OCI-M2 (cell line): ENCODE measurements at regions not wholly inside any gene's neighbourhood (a gene's known extent, or its start where the extent isn't known, plus 50 kb on each side); places are given as distances from the start of the nearest gene placed in this dataset.
"Not testable (repeated sequence)": the region's sequence is repeated elsewhere in the genome, so short reads cannot be mapped to it uniquely, and the experiment has no call there.

Experiments
- DNase-seq: peaks from one replicate; lab custom pipeline; 2025; ENCODE audit not compliant: unreplicated experiment; lab: John Stamatoyannopoulos, UW

DNA sequence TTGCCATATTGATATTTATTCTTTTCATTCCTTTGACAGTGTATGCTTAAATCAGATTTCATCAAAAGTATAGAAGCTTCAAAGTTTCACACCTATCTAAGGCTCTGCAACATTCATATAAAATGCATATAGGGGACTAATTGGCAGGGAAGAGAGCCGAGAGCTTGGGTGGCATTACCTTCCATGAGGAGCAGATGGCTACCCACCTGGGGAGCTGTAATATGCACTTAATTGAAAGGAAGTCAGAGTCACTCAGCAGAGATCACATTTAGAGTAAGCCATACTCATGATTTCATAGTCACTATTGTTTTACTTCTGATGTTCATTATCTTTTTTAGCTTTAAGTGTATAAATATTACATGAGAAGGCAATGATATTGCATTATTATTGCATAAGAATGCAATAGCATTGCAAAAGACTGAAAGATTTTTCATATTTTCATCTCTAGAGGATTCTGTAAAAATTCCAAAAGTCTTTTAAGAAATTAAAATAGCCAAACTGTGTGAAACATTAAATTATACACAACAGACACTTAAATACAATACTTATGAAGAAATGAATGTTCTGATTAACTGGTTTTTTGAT, 1305.2 kb downstream of the EPHA7 start:
- DNase-seq, result no peak

DNA sequence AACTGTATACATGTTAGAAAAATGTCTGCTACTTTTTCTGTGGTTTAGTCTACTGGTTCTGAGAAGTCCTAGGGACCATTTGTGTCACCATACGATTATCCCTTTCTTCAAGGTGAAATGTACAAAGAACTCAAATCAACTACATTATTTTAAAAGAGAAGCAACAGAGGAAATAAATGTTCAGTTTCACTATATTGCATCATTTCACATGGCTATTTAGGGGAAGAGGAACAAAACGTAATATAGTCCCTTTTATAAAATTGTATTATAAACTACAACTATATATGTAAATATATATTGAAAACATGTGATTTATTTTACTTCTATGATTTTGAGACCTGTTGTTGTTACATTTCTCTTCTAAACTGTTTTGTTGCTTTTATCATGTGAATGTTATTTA, 1308.0 kb downstream of the EPHA7 start:
- DNase-seq, result no peak

- DNase-seq, result no peak
These were observed 1309.0 kb downstream of the EPHA7 start for GRCh38 chr6:92110403-92110802.

GRCh38 chr6:92109956-92110355, 1309.4 kb downstream of the EPHA7 start:
- no peak for DNase-seq

- DNase-seq, result no peak
These were observed 1310.1 kb downstream of the EPHA7 start for GRCh38 chr6:92109256-92109655.

GRCh38 chr6:92086750-92087149, 1332.6 kb downstream of the EPHA7 start:
- no peak for DNase-seq

DNA sequence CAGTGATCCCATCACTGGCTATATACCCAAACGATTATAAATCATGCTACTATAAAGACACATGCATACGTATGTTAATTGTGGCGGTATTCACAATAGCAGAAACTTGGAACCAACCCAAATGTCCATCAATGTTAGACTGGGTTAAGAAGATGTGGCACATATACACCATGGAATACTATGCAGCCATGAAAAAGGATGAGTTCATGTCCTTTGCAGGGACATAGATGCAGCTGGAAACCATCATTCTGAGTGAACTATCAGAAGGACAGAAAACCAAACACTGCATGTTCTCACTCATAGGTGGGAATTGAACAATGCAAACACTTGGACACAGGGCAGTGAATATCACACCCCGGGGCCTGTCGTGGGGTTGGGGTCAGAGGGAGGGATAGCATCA, 1335.4 kb downstream of the EPHA7 start:
- not testable (repeated sequence) for DNase-seq

DNA sequence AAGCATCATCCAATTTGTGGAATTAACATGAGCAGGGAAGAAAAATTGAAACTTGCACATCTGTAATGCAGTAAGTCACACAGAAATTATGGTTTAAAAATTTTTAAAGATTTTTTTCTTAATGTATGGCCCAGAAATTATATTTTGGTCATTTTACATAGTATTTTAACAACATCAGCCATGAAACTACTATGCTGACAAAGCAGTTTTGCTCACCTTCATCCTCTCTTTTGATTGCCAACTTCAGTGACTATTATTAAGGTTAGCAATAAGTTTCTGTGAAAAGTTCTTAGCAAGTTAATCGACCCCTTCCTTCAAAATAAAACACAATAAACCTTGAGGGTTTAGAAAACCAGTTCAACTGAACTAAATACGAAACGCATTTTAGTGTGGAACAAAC, 1347.0 kb downstream of the EPHA7 start:
- DNase-seq, result no peak

GRCh38 chr6:92069781-92070180, 1349.6 kb downstream of the EPHA7 start:
- DNase-seq, result no peak

- DNase-seq, result no peak
These were observed 1366.8 kb downstream of the EPHA7 start for GRCh38 chr6:92052513-92052912.

DNA sequence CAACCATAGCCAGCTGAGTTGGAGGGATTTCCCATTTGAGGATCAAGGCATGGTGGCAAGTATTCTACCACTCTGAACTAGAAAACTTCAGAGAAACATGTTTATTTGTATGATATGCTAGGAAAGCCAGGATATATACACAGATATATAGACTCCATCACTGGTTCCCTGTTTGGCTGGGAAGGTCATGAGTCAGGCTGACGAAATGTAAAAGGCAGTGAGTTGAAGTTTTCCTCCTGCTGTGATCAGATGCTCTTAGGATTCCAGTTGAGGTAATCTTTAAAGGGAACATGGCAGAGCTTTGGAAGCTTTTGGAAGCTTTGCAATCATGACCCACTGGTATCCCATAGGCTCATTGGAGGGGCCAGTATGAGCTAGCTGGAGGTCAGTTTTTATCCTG, 1369.1 kb downstream of the EPHA7 start:
- no peak for DNase-seq

- no peak for DNase-seq
These were observed 1371.5 kb downstream of the EPHA7 start for GRCh38 chr6:92047860-92048259.

- DNase-seq, result no peak
These were observed 1372.1 kb downstream of the EPHA7 start for GRCh38 chr6:92047152-92047850.

DNA sequence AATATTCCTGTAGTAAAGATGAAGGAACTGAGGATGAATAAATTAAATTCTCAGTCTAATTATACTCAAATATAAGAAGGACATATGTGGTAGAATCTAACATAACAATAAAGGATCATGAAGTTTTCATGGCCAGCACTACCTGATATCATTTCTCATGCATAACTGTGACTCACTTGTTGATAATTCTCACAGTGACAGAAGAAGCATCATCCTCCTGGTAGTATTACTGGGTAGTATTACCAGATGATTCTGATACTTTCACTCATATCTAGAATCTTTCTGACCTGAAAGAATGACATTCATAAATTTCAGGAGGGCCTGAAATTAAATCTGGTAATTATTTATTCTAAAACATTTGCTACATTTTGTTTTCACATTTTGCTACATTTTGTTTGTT, 1375.0 kb downstream of the EPHA7 start:
- no peak for DNase-seq

GRCh38 chr6:92043777-92044176, 1375.6 kb downstream of the EPHA7 start:
- no peak for DNase-seq

GRCh38 chr6:92026878-92027277, 1392.5 kb downstream of the EPHA7 start:
- DNase-seq, result no peak

- no peak for DNase-seq
These were observed 1394.5 kb downstream of the EPHA7 start for GRCh38 chr6:92024881-92025280.

DNA sequence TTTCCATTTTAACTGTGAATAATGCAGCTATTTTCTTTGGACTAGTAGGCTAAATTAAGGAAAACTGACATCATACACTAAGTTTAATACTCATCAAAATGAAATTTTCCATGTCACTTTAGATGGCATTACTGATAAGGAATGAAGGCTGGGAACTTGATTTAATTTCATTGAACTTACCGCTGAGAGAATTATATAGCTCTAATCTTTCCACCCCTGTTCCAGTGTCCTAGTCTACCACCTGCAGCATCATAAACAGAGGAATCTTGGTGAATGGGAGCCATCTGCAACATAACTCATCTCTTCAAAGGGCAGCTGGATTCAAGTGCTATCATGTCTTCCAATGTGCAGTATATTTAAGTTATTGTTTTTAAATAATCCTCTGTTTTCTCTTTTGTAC, 1395.2 kb downstream of the EPHA7 start:
- DNase-seq, result no peak

DNA sequence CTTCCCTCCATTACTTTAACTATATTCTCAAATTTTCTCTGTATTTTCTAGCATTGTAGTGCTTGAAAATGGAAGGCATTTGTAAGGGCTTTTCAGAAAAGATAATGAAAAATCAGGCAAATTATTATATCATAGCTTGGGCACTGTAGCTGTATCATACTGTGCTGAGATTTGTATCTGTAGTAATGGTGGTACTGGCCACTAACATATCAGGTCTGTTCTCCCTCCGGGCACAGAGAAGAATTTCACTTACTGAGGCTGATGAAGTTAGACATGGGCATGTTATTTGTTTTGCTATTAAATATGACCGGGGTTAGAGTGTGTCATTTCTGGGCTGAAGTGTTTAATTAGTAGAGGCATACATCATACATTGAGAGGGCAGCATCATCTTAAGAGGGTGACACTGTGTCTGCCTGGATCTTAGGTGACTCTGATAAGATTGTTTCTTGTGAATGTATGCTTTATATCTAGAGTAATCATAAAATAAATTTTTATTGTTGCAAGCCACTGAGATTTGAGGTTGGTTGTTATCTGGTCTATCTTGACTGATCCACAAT, 1395.9 kb downstream of the EPHA7 start:
- DNase-seq, result no peak

- no peak for DNase-seq
These were observed 1407.6 kb downstream of the EPHA7 start for GRCh38 chr6:92011681-92012245.

DNA sequence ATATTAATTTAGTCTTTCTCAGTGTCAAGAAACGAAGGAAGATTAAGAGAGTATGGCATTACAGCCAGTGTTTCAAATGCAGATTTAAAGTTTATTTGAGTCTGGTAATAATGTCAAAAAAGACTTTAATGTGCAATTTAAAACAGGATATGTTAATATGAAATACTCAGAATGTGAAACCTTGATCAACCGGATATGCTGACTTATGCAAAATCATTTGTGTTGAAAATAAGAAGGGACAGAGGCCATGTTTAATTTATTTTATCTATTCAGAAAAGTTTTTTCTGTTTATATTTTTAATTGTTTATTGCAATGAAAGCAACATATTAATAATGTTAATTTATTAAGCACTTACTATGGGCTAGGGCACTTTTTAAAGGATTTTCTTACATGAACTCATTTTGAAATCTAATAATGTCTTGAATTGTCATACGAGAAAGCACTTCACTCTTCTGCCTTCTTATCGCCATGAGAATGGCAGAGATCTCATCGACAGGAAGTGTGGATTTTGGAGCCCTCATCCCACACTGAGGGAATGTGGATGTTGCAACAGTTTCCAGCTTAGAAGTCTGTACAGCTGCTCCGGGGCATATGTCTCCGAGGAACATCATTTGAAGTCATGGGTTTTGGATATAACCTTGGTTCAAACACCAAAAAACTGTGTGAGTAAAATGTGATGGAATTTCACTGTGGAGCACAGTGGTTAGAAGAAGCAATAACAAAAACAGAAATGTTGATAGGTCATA, 1410.4 kb downstream of the EPHA7 start:
- no peak for DNase-seq

- no peak for DNase-seq
These were observed 1413.2 kb upstream of the MAP3K7 start for GRCh38 chr6:92000112-92000511.
